ENCODE measurements at regions not wholly inside any gene's neighbourhood (a gene's known extent, or its start where the extent isn't known, plus 50 kb on each side); places are given as distances from the start of the nearest gene placed in this dataset.
A peak's percentile ranks its signal among the peaks of the same experiment; 100 is the strongest.

GRCh38 chr7:25707768-25708620 lies 444.0 kb upstream of the NFE2L3 start:
- peak; percentile 43 for DNase-seq (ENCODE audit: low spot score)

- DNase-seq (ENCODE audit: low spot score) = no peak
Observed at GRCh38 chr7:25710959-25711358, 441.0 kb upstream of the NFE2L3 start.

- no peak for DNase-seq (ENCODE audit: low spot score)
Observed at GRCh38 chr7:25711940-25712339, 440.1 kb upstream of the NFE2L3 start.

- no peak for DNase-seq (ENCODE audit: low spot score)
Observed at GRCh38 chr7:25712500-25712899, 439.5 kb upstream of the NFE2L3 start.

- DNase-seq (ENCODE audit: low spot score) = no peak
Observed at GRCh38 chr7:25714013-25714412, 438.0 kb upstream of the NFE2L3 start.

GRCh38 chr7:25716421-25716820 lies 435.6 kb upstream of the NFE2L3 start:
- DNase-seq (ENCODE audit: low spot score) = peak; percentile 85

GRCh38 chr7:25718596-25718995 lies 433.4 kb upstream of the NFE2L3 start:
- no peak for DNase-seq (ENCODE audit: low spot score)

- no peak for DNase-seq (ENCODE audit: low spot score)
Observed at GRCh38 chr7:25719190-25719896, 432.7 kb upstream of the NFE2L3 start.

- no peak for DNase-seq (ENCODE audit: low spot score)
Observed at GRCh38 chr7:25720427-25720826, 431.6 kb upstream of the NFE2L3 start.

GRCh38 chr7:25722856-25723255 lies 429.1 kb upstream of the NFE2L3 start:
- DNase-seq (ENCODE audit: low spot score) = no peak

- no peak for DNase-seq (ENCODE audit: low spot score)
Observed at GRCh38 chr7:25725451-25725850, 426.5 kb upstream of the NFE2L3 start.

GRCh38 chr7:25726170-25726780 lies 425.7 kb upstream of the NFE2L3 start:
- no peak for DNase-seq (ENCODE audit: low spot score)

- DNase-seq (ENCODE audit: low spot score) = no peak
Observed at GRCh38 chr7:25726781-25727311, 425.2 kb upstream of the NFE2L3 start.

GRCh38 chr7:25727446-25727845 lies 424.6 kb upstream of the NFE2L3 start:
- DNase-seq (ENCODE audit: low spot score) = no peak

GRCh38 chr7:25727876-25728275 lies 424.1 kb upstream of the NFE2L3 start:
- DNase-seq (ENCODE audit: low spot score) = no peak

- DNase-seq (ENCODE audit: low spot score) = no peak
Observed at GRCh38 chr7:25731068-25731845, 420.7 kb upstream of the NFE2L3 start.

GRCh38 chr7:25731846-25732245 lies 420.2 kb upstream of the NFE2L3 start:
- no peak for DNase-seq (ENCODE audit: low spot score)

- no peak for DNase-seq (ENCODE audit: low spot score)
Observed at GRCh38 chr7:25732766-25733217, 419.2 kb upstream of the NFE2L3 start.

GRCh38 chr7:25735674-25736242 lies 416.2 kb upstream of the NFE2L3 start:
- DNase-seq (ENCODE audit: low spot score) = peak; percentile 54

GRCh38 chr7:25738528-25738927 lies 413.5 kb upstream of the NFE2L3 start:
- no peak for DNase-seq (ENCODE audit: low spot score)

GRCh38 chr7:25739143-25739542 lies 412.9 kb upstream of the NFE2L3 start:
- DNase-seq (ENCODE audit: low spot score) = no peak
